GDM1 (cell line): ENCODE measurements at regions not wholly inside any gene's neighbourhood (a gene's known extent, or its start where the extent isn't known, plus 50 kb on each side); places are given as distances from the start of the nearest gene placed in this dataset.
"Not testable (repeated sequence)": the region's sequence is repeated elsewhere in the genome, so short reads cannot be mapped to it uniquely, and the experiment has no call there.

Source experiments
- DNase-seq: peaks from one replicate; lab custom pipeline; 2025; lab: John Stamatoyannopoulos, UW

- DNase-seq: no peak
Measured at GRCh38 chr14:27243365-27243764, 645.5 kb upstream of the NOVA1 start.

DNA sequence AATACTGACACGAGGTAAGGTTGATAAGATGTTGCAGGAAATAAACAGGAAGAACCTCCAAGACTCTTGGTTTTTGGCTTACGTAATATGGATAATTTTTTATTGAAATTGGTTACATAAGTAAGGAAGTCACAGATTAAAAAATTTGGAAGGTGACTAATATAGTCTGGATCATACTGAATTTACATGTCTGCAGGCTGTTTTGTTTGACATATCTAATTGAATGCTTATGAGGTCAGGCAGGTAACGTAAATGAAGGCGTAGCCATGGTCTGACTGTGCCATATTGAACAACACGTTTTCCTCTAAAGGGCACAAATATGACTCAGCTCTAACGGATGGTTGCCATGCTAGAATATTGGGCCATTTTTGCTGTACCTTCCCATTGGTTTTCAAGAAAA lies 648.1 kb upstream of the NOVA1 start:
- DNase-seq: no peak

- no peak for DNase-seq
Measured at GRCh38 chr14:27253966-27254365, 656.1 kb upstream of the NOVA1 start.

DNA sequence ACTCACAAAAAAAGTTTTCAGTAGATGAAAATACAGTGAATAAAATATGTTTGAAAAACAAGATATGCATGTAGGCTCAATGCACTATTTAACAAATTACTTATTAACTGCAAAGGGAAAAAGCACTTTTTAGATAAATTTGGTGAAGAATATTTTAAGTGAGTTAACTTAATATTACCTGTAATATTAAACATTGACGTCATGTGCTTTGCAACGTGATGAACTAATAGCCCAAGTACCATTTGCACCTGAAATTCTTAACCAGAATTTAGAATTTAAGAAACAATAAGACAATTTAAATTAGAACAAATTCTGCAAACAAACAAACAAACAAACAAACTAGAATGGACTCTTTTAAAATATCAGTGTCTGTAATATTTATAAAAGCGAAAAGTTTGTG lies 659.0 kb upstream of the NOVA1 start:
- no peak for DNase-seq

GRCh38 chr14:27267876-27268275 lies 670.0 kb upstream of the NOVA1 start:
- no peak for DNase-seq

DNA sequence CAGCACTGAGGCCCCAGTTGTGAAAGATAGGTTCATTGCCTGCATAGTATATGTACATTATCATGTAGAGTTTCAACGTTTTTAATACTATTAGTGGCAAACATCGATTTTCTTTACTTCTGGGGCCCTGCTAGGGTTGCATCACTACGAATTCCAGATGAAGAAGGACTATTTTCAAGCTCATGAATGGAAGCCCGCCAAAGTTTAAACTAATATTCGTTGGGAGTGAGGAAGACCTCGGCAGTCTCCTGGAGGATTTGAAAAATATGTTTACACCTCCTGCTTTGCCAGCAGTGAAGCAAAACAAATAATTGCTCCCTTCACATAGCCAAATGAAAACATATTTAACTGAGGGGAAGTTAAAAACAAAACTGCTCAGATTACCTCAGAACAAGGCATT lies 672.9 kb upstream of the NOVA1 start:
- no peak for DNase-seq

DNA sequence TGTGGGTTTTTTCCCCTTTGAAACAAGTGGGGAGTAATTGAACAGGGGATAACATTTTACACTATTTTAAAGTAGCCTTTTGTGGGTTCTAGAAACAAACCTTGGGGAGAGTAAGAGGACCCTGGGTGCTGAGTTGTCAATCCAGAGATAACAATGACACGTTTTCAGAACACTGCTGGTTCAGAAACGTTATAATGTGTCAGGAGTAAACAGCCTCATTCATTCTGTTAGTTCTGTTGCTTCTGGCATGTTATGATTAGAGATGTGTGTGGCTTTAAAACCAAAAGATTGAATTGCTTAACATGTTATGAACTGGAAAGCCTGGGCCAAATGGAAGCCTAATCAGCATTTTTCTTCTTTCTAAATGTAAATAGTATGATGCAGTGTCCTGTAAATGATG lies 680.5 kb upstream of the NOVA1 start:
- DNase-seq: no peak

- DNase-seq: no peak
Measured at GRCh38 chr14:27305441-27305945, 707.7 kb upstream of the NOVA1 start.

- not testable (repeated sequence) for DNase-seq
Measured at GRCh38 chr14:27312730-27313129, 714.9 kb upstream of the NOVA1 start.

GRCh38 chr14:27314231-27314630 lies 716.4 kb upstream of the NOVA1 start:
- DNase-seq: no peak

GRCh38 chr14:27315477-27315876 lies 717.6 kb upstream of the NOVA1 start:
- no peak for DNase-seq

DNA sequence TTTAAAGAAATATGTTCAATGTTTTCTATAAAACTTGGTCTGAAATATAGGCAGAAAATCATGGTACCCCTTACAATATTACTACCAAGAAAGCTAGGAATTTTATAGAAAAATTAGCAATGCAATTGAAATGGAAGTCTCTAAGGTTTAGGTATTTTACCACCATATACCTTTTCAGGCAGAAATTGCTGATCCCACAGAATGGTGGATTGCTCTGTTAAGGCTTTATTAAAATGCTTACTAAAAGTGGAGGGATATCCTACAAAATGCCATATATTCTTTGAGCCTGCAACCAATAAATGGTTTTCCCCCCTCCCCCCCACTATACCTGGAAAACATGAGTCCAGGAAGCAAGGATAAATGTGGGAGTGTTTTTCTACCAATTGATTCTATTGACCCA lies 718.1 kb upstream of the NOVA1 start:
- DNase-seq: no peak

DNA sequence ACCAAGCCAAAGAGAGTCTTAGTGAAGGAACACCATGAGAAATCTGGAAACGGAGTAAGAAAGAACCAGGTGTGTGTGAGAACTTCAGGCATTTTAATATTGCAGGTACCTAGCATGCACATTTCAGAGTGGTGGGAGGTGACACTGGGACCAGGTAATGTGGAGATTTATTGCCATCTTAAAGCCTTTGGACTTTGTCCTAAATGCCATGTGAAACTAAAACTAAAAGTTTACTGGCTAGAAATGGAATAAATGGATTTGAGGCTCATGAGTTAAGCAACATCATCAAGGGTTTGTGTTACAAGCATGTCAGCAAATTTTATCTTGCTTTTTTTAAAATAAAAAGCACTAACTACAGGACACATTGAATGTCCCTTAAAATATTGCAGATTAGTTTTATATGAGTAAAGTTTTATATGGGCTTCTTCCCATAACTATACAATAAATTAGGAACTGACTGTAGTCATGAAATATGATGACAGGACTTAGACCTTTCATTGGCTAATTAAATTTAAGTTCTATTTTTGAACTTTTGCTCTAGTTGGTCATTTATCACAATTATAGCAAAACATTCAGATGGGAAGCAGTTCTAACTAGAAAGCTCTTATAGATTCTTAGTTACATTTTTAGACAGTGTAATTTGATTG lies 721.1 kb upstream of the NOVA1 start:
- no peak for DNase-seq

- DNase-seq: no peak
Measured at GRCh38 chr14:27320261-27320660, 722.4 kb upstream of the NOVA1 start.

GRCh38 chr14:27327095-27327494 lies 729.3 kb upstream of the NOVA1 start:
- no peak for DNase-seq

DNA sequence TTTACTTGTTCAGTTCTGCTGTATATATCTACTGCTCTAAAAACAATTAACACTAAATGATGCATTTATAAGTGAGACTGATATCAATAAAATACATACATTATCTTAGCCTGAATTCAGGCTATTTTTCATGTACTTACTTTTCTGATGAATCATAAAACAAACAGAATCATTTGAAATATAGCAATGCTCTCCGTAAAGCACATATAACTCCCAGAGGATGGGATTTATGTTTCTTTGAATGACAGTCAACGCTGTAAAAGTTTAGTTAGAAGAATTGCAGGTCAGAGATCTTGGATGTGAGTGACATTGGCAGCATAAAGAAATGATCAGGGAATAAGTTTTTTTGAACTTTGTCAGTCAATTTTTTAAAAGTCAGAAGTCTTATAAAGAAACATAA lies 740.2 kb upstream of the NOVA1 start:
- no peak for DNase-seq

DNA sequence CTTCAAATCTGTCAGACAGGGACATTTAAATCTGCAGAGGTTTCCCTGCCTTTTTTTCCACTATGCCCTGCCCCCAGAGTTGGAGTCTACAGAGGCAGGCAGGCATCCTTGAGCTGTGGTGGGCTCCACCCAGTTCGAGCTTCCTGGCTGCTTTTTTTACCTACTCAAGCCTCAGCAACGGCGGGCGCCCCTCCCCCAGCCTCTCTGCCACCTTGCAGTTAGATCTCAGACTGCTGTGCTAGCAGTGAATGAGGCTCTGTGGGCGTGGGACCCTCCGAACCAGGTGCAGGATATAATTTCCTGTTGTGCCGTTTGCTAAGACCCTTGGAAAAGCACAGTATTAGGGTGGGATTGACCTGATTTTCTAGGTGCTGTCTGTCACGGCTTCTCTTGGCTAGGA lies 765.2 kb upstream of the NOVA1 start:
- DNase-seq: not testable (repeated sequence)

GRCh38 chr14:27366596-27366995 lies 768.8 kb upstream of the NOVA1 start:
- DNase-seq: no peak

GRCh38 chr14:27367345-27367744 lies 769.5 kb upstream of the NOVA1 start:
- DNase-seq: no peak

GRCh38 chr14:27370074-27370473 lies 772.2 kb upstream of the NOVA1 start:
- no peak for DNase-seq

DNA sequence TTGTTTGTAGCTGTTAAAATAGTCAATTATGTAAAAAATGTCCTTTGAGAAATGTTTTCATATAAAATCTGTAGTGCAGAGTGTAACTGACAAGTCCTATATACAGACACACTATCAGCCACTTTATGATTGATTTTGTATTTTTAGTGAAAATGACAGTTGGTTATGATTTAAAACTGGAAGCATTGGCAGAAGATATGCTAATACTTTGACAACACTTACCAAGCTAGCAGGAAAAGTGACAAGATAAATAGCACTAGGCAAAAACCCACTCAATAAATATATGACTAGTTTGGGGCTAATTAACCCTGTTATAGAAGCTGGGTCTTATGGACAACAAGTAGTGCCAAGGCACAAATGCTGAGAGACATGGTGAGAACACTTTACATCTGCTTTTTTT lies 772.9 kb upstream of the NOVA1 start:
- DNase-seq: no peak

- no peak for DNase-seq
Measured at GRCh38 chr14:27371209-27371608, 773.4 kb upstream of the NOVA1 start.

- no peak for DNase-seq
Measured at GRCh38 chr14:27371868-27372267, 774.0 kb upstream of the NOVA1 start.

DNA sequence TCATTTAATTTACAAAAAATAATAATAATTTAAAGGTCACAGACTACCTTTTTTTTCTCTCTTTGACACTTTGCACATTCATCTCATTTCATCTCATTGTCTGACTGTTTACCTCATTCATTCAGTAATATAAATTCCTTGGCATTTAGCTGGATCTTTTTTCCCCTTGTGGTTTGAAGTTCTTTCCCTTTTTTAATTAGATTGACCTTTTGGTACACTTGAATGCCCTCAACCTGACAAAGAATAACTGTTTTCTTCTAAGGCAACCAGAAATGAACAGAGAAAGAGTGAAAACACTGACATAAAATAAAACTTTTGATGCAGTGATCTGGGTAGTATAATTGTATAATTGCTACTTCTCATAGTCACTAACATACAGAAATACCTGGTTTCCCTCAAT lies 774.9 kb upstream of the NOVA1 start:
- no peak for DNase-seq
